HUES48 (cell line): ENCODE measurements at regions not wholly inside any gene's neighbourhood (a gene's known extent, or its start where the extent isn't known, plus 50 kb on each side); places are given as distances from the start of the nearest gene placed in this dataset.

Experiments
- H3K27ac ChIP-seq: one replicate; pipeline ENCODE4 v1.7.0; 2013; ENCODE audit warnings: low read depth, low read length, inconsistent platforms
- H3K27me3 ChIP-seq: 2 replicates; pipeline ENCODE4 v1.6.1; 2013; ENCODE audit warnings: mild to moderate bottlenecking, low read length; ENCODE audit not compliant: control insufficient read depth, insufficient read depth
- H3K36me3 ChIP-seq: 2 replicates; pipeline ENCODE4 v1.6.1; 2013; ENCODE audit warnings: low read length; ENCODE audit not compliant: control insufficient read depth, insufficient read depth
- H3K4me1 ChIP-seq: 2 replicates; pipeline ENCODE4 v1.6.1; 2013; ENCODE audit warnings: mild to moderate bottlenecking, low read length; ENCODE audit not compliant: control insufficient read depth, insufficient read depth
- H3K4me3 ChIP-seq: 2 replicates; pipeline ENCODE4 v1.5.1; 2013; ENCODE audit warnings: mild to moderate bottlenecking, low read depth, low read length
- H3K9ac ChIP-seq: 2 replicates; pipeline ENCODE4 v1.6.1; 2013; ENCODE audit warnings: mild to moderate bottlenecking, low read depth, low read length, moderate library complexity
- H3K9me3 ChIP-seq: 2 replicates; pipeline ENCODE4 v1.6.1; 2013; ENCODE audit warnings: low read length; ENCODE audit not compliant: control insufficient read depth, insufficient read depth

- Histone ChIP-seq H3K36me3 (no peaks in the 10 kb centered on the region), H3K9ac (no peak overlapping the region), H3K9me3 (no peaks in the 10 kb centered on the region), H3K4me3 (no peak overlapping the region), H3K27me3 (no peaks in the 10 kb centered on the region), H3K27ac (no peak overlapping the region), H3K4me1 (no peaks in the 10 kb centered on the region)
Measured at GRCh38 chr10:89121764-89122020, 85.4 kb downstream of the CH25H start.

DNA sequence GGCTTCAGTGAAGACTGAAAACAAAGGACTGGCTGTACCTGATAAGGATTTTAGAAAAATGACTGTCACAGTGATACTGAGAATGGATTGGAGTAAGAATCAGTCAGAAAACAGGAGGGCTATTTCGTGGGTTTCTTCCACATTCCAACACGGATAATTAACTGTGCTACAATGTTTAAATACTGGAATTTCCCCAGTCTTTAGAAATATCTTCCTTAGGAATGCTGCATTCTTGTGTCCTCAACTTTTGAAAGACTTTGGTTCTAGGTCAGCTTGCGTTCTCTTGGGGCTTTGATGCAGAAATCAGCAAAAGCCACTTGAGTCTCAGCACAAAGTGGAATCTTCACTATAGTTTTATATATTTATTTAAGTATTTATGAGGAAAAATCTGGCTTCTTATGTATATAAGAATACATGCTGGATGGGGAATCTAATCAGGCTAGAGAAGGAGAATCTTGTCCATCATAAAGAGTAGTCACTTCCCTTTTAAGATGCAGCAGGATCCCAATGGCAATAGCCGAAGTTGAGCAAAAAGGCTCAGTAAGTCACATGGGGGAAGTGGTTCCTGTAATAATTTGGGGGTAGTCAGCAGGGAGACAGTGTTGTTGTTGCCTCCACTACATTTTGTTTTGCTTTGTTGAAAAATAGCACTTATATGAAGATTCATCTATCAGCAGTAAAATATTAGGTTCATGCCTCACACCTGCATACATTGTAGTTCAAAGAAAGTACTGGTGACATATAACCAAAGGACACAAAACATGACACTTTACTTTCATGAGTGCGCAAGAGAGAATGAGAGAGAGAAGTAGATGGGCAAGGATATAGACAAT, 86.0 kb downstream of the CH25H start:
- H3K27me3 ChIP-seq, result no peaks in the 10 kb centered on the region
- no peak overlapping the region for H3K9ac ChIP-seq
- no peaks in the 10 kb centered on the region for H3K9me3 ChIP-seq
- H3K4me3 ChIP-seq, result no peak overlapping the region
- H3K36me3 ChIP-seq, result no peaks in the 10 kb centered on the region
- H3K4me1 ChIP-seq, result no peaks in the 10 kb centered on the region
- H3K27ac ChIP-seq, result no peak overlapping the region

DNA sequence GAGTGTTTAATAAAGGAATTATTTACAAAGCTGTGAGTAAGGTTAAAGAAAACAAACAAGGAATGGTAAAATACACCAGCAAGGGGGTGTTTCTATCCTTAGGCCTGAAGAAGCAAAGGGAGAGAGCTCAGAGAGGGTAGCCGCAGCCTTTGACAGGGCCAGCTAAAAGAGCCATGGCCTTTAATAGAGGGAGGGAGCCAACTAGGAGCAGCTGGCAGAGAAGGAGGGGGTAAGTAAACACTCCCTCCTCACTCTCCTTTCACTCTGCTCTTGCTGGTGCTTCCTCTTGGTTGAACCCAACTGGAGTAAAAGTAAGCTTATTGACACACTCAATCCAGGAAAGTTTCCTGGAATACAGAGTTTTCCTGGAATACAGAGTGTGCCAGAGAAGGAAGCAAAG, 87.5 kb downstream of the CH25H start:
- Histone ChIP-seq H3K36me3 (no peaks in the 10 kb centered on the region), H3K4me3 (no peak overlapping the region), H3K4me1 (no peaks in the 10 kb centered on the region), H3K27ac (no peak overlapping the region), H3K27me3 (no peaks in the 10 kb centered on the region), H3K9ac (no peak overlapping the region), H3K9me3 (no peaks in the 10 kb centered on the region)

GRCh38 chr10:89118091-89118490, 89.0 kb downstream of the CH25H start:
- H3K4me1 ChIP-seq, result no peaks in the 10 kb centered on the region
- no peaks in the 10 kb centered on the region for H3K27me3 ChIP-seq
- H3K9me3 ChIP-seq, result no peaks in the 10 kb centered on the region
- H3K9ac ChIP-seq, result no peak overlapping the region
- no peak overlapping the region for H3K4me3 ChIP-seq
- H3K36me3 ChIP-seq, result no peaks in the 10 kb centered on the region
- no peak overlapping the region for H3K27ac ChIP-seq

- Histone ChIP-seq H3K4me3 (no peak overlapping the region), H3K27ac (no peak overlapping the region), H3K4me1 (no peaks in the 10 kb centered on the region), H3K27me3 (no peaks in the 10 kb centered on the region), H3K36me3 (no peaks in the 10 kb centered on the region), H3K9me3 (no peaks in the 10 kb centered on the region), H3K9ac (no peak overlapping the region)
Measured at GRCh38 chr10:89115876-89116627, 91.1 kb downstream of the CH25H start.

DNA sequence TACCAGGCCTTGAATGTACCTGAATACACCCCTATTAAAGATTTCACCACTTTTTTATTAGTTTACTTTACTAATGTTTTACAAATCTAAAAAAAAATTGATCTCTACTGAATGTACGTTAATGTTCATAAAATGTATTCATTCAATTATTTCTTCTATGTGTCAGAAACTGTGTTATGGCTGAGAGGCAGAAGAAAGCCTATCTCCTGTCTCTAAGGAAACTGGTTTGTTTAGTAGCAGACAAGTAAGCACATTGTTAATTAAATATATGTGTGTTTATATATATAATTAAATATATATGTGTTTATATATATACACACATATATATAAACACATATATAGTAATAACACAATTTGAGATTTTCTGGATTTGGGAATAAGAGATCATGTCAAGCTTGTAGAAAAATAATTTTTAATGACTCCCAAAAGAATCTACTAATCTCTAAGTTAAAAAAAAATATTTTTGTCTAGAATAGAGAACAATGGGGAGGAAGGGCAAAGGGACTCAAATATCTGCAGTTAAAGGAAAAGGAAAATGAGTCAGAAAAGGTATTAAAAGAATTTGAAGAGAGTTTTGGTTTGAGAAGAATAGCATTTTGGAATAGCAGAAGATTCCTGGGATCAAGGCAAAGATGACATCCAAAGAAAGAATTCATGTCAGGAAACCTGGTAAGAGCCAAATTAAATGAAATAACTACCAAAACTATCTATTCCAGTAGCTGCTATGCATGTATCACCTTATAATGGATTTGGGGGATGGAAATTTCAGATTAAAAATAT, 92.1 kb downstream of the CH25H start:
- H3K9me3 ChIP-seq, result no peaks in the 10 kb centered on the region
- H3K27ac ChIP-seq, result no peak overlapping the region
- no peaks in the 10 kb centered on the region for H3K27me3 ChIP-seq
- no peaks in the 10 kb centered on the region for H3K4me1 ChIP-seq
- H3K9ac ChIP-seq, result no peak overlapping the region
- no peak overlapping the region for H3K4me3 ChIP-seq
- no peaks in the 10 kb centered on the region for H3K36me3 ChIP-seq

- H3K4me3 ChIP-seq, result no peak overlapping the region
- H3K9me3 ChIP-seq, result no peaks in the 10 kb centered on the region; the same call in 1 of the 2 replicates
- H3K27me3 ChIP-seq, result no peaks in the 10 kb centered on the region
- no peaks in the 10 kb centered on the region for H3K4me1 ChIP-seq
- no peak overlapping the region for H3K27ac ChIP-seq
- no peaks in the 10 kb centered on the region for H3K36me3 ChIP-seq
- H3K9ac ChIP-seq, result no peak overlapping the region
Measured at GRCh38 chr10:89102735-89103134, 104.4 kb downstream of the CH25H start.

DNA sequence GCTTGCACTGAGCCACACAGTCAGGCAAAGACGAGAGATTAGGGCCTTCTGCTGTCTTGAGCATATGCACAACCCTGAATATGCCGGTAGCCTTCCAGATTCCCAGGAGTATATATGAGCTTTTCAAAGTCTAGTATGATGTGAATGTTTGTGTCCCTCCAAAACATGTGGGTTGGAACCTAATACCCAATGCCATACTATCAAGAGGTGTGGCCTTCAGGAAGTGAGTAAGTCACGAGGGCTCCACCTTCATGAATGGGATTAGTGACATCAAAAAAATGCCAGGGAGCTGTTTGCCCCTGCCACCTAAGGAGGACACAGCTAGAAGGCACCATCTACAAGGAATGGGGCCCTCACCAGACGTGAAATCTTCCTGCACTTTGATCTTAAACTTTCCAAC, 105.2 kb downstream of the CH25H start:
- peaks cover under 1% of the 10 kb centered on the region; the same call in 1 of the 2 replicates for H3K4me1 ChIP-seq
- H3K27ac ChIP-seq, result no peak overlapping the region
- H3K27me3 ChIP-seq, result no peaks in the 10 kb centered on the region
- H3K36me3 ChIP-seq, result no peaks in the 10 kb centered on the region
- H3K9ac ChIP-seq, result no peak overlapping the region
- H3K9me3 ChIP-seq, result no peaks in the 10 kb centered on the region
- no peak overlapping the region for H3K4me3 ChIP-seq

DNA sequence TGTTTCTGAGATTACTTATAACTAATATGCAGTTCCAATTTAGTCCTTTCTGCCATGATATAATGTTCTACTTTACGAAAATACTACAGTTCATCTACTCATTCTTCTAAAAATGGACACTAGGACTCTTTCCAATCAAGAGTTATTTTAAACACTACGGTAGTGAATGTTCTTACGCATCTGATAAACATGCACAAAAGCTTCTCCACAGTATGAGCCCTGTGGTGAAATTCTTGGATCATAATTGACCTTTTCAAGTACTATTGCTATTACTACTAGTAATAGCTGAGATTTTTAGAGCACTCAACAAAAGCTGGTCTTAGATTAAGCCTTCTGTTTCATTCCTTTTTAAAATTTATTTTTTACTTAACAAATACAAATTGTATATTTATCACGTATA, 106.4 kb downstream of the CH25H start:
- H3K27me3 ChIP-seq, result no peaks in the 10 kb centered on the region
- no peak overlapping the region for H3K9ac ChIP-seq
- H3K4me1 ChIP-seq, result peaks cover 4% of the 10 kb centered on the region; the same call in 1 of the 2 replicates
- H3K9me3 ChIP-seq, result no peaks in the 10 kb centered on the region
- H3K27ac ChIP-seq, result no peak overlapping the region
- H3K4me3 ChIP-seq, result no peak overlapping the region
- H3K36me3 ChIP-seq, result no peaks in the 10 kb centered on the region

GRCh38 chr10:89097226-89097625, 106.6 kb downstream of the FAS start:
- no peak overlapping the region for H3K9ac ChIP-seq
- no peaks in the 10 kb centered on the region for H3K9me3 ChIP-seq
- no peak overlapping the region for H3K27ac ChIP-seq

More at GRCh38 chr10:89097226-89097625, 106.6 kb downstream of the FAS start:
- Histone ChIP-seq H3K27me3 (no peaks in the 10 kb centered on the region), H3K36me3 (no peaks in the 10 kb centered on the region), H3K4me3 (no peak overlapping the region), H3K4me1 (peaks cover 4% of the 10 kb centered on the region; the same call in 1 of the 2 replicates)
